ENCODE measurements at regions not wholly inside any gene's neighbourhood (a gene's known extent, or its start where the extent isn't known, plus 50 kb on each side); places are given as distances from the start of the nearest gene placed in this dataset.

- no peak for TF ChIP-seq CTCF (conservative IDR thresholded peaks at IDR 0.05; ENCODE audit: low read depth in 2 of 2)
- no peak for TF ChIP-seq EZH2phosphoT487 (IDR thresholded peaks at IDR 0.05; ENCODE audit: unreplicated experiment)
- TF ChIP-seq EZH2 (IDR thresholded peaks at IDR 0.05; ENCODE audit: low read depth, unreplicated experiment) = no peak
- TF ChIP-seq CREB1 (CRISPR knock-in tag; IDR thresholded peaks at IDR 0.05; ENCODE audit: low read depth) = no peak
- TF ChIP-seq POLR2AphosphoS5 (IDR thresholded peaks at IDR 0.05; ENCODE audit: low read depth) = no peak
- TF ChIP-seq REST (IDR thresholded peaks at IDR 0.05; ENCODE audit: unreplicated experiment) = no peak
- TF ChIP-seq STAT1 (IDR thresholded peaks at IDR 0.05; ENCODE audit: unreplicated experiment) = no peak
- no peak for TF ChIP-seq JUNB (IDR thresholded peaks at IDR 0.05; ENCODE audit: unreplicated experiment)
- no peak for TF ChIP-seq NANOG (IDR thresholded peaks at IDR 0.05; ENCODE audit: borderline replicate concordance)
- no peak for TF ChIP-seq ZNF331 (CRISPR knock-in tag; IDR thresholded peaks at IDR 0.05; ENCODE audit: low read depth)
- TF ChIP-seq ETS1 (IDR thresholded peaks at IDR 0.05) = no peak
- no peak for TF ChIP-seq ZNF114 (CRISPR knock-in tag; IDR thresholded peaks at IDR 0.05)
- TF ChIP-seq ZNF462 (CRISPR knock-in tag; IDR thresholded peaks at IDR 0.05) = no peak
Observed at GRCh38 chr20:40233406-40233805, 455.6 kb downstream of the MAFB start.
